Nephron progenitor cell (in vitro differentiated cells): ENCODE measurements at regions not wholly inside any gene's neighbourhood (a gene's known extent, or its start where the extent isn't known, plus 50 kb on each side); places are given as distances from the start of the nearest gene placed in this dataset.

Source experiments
- DNase-seq: peaks from one replicate; pipeline ENCODE4 v3.0.0; 2021
- H3K27ac Mint-ChIP-seq: 2 replicates; pipeline ENCODE4 v1.8.0; 2021; ENCODE audit warnings: mild to moderate bottlenecking, moderate library complexity, mixed read lengths
- H3K27me3 Mint-ChIP-seq: 2 replicates; pipeline ENCODE4 v1.8.0; 2021; ENCODE audit warnings: mild to moderate bottlenecking, low read depth, mixed read lengths; ENCODE audit not compliant: poor library complexity
- H3K36me3 Mint-ChIP-seq: 2 replicates; pipeline ENCODE4 v1.8.0; 2021; ENCODE audit warnings: low read depth, mixed read lengths
- H3K4me1 Mint-ChIP-seq: 2 replicates; pipeline ENCODE4 v1.8.0; 2021; ENCODE audit warnings: mixed read lengths
- H3K4me3 Mint-ChIP-seq: 2 replicates; pipeline ENCODE4 v1.8.0; 2021; ENCODE audit warnings: mild to moderate bottlenecking, moderate library complexity, mixed read lengths
- H3K9me3 Mint-ChIP-seq: 2 replicates; pipeline ENCODE4 v1.8.0; 2021; ENCODE audit warnings: mild to moderate bottlenecking, moderate library complexity, mixed read lengths
- TF ChIP-seq, protein P1 (sequence below): fragments of 200-600 bp; sonication (generic); IDR thresholded peaks from 2 replicates; pipeline ENCODE4 v1.5.0; 2021; ENCODE audit warnings: antibody characterized with exemption

DNA sequence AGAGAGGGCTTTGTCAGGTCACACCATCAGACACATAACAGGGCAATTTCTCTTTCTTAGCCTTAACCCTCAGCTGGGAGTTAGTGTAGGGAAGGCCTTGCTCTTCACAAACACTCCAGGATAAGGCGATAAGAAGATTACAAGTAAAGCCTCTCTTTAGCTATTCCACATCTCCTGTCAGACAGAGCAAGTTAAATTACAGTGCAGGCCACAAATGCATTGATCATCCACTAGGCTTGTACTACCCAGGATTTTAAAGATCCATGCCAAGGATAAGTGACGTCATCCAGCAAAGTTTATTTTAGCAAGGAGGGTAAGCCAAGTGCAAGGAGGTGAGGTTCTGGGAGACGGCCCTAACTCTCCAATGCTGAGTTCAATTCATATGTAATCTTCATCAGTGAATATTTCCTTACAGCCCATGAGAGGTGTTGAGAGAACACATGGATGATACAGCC lies 890.6 kb upstream of the NR2F2 start:
- H3K27me3 Mint-ChIP-seq = no peaks in the 10 kb centered on the region
- DNase-seq = no peak
- H3K27ac Mint-ChIP-seq = no peak overlapping the region
- peaks cover 7% of the 10 kb centered on the region for H3K9me3 Mint-ChIP-seq
- H3K4me3 Mint-ChIP-seq = no peak overlapping the region
- peaks cover 23% of the 10 kb centered on the region for H3K4me1 Mint-ChIP-seq
- peaks cover 13% of the 10 kb centered on the region for H3K36me3 Mint-ChIP-seq
- TF ChIP-seq, protein P1, sequence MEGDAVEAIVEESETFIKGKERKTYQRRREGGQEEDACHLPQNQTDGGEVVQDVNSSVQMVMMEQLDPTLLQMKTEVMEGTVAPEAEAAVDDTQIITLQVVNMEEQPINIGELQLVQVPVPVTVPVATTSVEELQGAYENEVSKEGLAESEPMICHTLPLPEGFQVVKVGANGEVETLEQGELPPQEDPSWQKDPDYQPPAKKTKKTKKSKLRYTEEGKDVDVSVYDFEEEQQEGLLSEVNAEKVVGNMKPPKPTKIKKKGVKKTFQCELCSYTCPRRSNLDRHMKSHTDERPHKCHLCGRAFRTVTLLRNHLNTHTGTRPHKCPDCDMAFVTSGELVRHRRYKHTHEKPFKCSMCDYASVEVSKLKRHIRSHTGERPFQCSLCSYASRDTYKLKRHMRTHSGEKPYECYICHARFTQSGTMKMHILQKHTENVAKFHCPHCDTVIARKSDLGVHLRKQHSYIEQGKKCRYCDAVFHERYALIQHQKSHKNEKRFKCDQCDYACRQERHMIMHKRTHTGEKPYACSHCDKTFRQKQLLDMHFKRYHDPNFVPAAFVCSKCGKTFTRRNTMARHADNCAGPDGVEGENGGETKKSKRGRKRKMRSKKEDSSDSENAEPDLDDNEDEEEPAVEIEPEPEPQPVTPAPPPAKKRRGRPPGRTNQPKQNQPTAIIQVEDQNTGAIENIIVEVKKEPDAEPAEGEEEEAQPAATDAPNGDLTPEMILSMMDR = no peak

DNA sequence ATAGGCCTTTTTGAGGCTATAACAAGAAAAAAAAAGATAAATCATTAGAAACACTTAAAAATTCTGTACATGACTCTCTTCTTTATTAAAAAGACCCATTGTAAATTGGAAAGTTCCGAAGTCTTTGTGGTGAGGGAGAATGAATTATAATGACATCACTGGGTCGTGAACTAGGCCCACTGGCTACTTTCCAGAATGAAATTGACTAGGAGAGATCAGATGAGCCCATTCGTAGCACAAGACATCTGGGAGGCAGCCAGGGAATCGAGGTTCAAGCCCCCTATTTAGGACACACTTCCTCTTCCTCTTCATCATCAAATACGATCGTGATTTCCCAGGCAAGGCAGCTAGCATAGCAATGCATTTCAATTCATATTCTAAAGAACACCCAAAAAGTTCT lies 889.8 kb upstream of the NR2F2 start:
- TF ChIP-seq, protein P1 = no peak
- peaks cover 7% of the 10 kb centered on the region for H3K9me3 Mint-ChIP-seq
- DNase-seq = no peak
- H3K4me1 Mint-ChIP-seq = peaks cover 23% of the 10 kb centered on the region
- H3K27me3 Mint-ChIP-seq = no peaks in the 10 kb centered on the region
- H3K4me3 Mint-ChIP-seq = no peak overlapping the region
- no peak overlapping the region for H3K27ac Mint-ChIP-seq
- H3K36me3 Mint-ChIP-seq = peaks cover 13% of the 10 kb centered on the region

DNA sequence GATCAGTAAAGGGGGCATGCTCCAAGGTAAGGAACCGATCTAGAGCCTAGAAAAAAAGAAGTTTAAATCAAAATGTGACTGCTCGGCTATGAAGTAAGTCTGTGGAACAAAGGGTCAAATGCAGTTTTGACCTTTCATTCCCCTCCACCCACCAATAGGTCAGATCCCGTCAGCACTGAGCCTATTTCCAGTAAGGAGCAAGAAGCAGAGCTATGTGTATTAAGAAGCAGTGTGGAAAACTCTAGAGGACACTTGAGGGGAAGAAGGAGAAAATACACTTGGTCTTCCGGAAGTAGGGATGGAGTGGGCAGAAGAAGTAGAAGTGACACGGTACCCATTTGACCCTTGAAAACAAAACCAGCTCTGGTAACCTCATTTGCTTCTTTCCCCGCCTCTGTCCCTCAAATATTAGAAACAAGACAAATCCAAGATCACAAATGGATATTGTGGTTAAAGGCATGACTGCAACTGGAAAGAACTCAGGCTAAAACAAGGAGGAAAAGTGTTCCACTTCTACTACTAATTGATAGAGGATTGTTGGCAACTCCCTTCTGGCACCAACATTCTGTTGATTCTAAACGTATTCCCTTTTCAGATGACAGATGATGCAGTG lies 888.3 kb upstream of the NR2F2 start:
- Mint-ChIP-seq H3K27ac (no peak overlapping the region), H3K4me3 (no peak overlapping the region), H3K9me3 (no peaks in the 10 kb centered on the region), H3K4me1 (peaks cover 14% of the 10 kb centered on the region), H3K27me3 (no peaks in the 10 kb centered on the region), H3K36me3 (peaks cover 2% of the 10 kb centered on the region)
- no peak for DNase-seq
- TF ChIP-seq, protein P1 = no peak

DNA sequence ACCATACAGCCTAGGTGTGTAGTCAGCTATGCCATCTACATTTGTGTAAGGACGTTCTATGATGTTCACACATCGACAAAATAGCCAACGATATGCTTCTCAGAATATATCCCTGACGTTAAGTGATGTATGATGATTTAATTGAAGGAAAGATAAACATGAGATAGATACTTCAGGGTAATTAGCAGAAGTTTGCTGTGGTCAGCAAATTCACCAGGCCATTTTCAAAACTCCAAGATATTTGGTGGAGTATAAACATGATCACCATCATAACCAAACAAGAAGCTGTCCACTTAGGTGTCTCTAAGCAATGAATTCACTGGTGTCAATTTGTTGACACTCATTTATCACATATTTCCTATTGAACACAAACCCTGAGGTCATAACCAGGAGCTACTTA lies 885.6 kb upstream of the NR2F2 start:
- H3K4me3 Mint-ChIP-seq = no peak overlapping the region
- no peaks in the 10 kb centered on the region for H3K27me3 Mint-ChIP-seq
- no peak for DNase-seq
- peaks cover 31% of the 10 kb centered on the region for H3K4me1 Mint-ChIP-seq
- no peaks in the 10 kb centered on the region for H3K9me3 Mint-ChIP-seq
- H3K36me3 Mint-ChIP-seq = no peaks in the 10 kb centered on the region
- TF ChIP-seq, protein P1 = no peak
- no peak overlapping the region for H3K27ac Mint-ChIP-seq

DNA sequence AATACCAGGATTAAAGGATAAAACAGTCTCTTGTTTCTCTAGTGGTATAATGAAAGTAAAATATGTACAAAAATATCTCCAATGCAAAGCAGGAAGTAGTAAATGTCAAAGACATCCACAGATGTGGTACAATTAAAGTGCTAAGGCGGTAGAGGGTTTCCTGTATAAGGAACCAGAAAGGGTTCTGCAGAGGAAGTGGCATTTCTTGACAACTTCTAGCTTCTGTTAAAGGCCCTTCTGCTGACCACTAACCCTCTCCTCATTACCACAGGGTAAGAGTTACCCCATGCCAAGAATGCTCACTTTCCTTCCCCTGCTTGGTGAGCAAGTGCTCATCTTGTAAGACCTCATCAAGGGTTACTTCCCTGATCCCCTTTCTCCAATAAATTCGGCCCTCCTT lies 883.6 kb upstream of the NR2F2 start:
- H3K36me3 Mint-ChIP-seq = peaks cover 3% of the 10 kb centered on the region
- TF ChIP-seq, protein P1 = no peak
- H3K27ac Mint-ChIP-seq = no peak overlapping the region
- H3K4me3 Mint-ChIP-seq = no peak overlapping the region
- DNase-seq = no peak
- H3K27me3 Mint-ChIP-seq = no peaks in the 10 kb centered on the region
- peaks cover 40% of the 10 kb centered on the region for H3K4me1 Mint-ChIP-seq
- peaks cover 3% of the 10 kb centered on the region for H3K9me3 Mint-ChIP-seq

DNA sequence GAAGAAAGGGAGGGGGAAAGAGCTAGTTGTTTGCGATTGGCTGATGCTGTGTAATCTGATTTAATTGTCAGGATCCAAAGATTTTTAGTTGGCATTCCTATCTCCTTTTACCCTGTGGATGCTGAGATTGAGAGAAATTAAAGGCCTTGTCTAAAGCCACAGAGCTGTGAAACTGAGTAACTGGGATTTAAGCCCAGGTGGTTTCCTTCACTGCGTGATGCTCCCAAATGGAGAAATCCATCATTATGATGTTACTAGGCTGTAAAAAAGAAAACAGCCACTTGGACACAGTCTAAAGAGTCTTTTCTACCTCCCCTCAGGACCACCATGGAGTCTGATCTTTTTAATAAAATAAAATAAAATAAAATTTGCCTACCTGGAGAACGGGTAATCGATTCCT lies 883.0 kb upstream of the NR2F2 start:
- H3K4me1 Mint-ChIP-seq = peaks cover 46% of the 10 kb centered on the region
- no peak for DNase-seq
- no peak overlapping the region for H3K4me3 Mint-ChIP-seq
- peaks cover 6% of the 10 kb centered on the region for H3K36me3 Mint-ChIP-seq
- no peak overlapping the region for H3K27ac Mint-ChIP-seq
- TF ChIP-seq, protein P1 = no peak
- no peaks in the 10 kb centered on the region for H3K27me3 Mint-ChIP-seq
- H3K9me3 Mint-ChIP-seq = peaks cover 5% of the 10 kb centered on the region
